Lower lobe of right lung (tissue), 2 donors: ENCODE measurements at regions not wholly inside any gene's neighbourhood (a gene's known extent, or its start where the extent isn't known, plus 50 kb on each side); places are given as distances from the start of the nearest gene placed in this dataset.

ENCODE experiments used
- ATAC-seq, 2 donors: fragments of 200-7000 bp; cut with Tn5 transposase; one replicate each; pipeline ENCODE4 v1.9.1; 2020 to 2022; ENCODE audit warnings: mild to moderate bottlenecking in 2 of 2, moderate library complexity in 2 of 2
- DNase-seq: peaks from one replicate; pipeline ENCODE4 v3.0.0-alpha.2; 2020
- H3K27ac ChIP-seq: fragments of 200-600 bp; one replicate; pipeline ENCODE4 v1.8.0; 2022
- H3K27me3 ChIP-seq: fragments of 200-600 bp; one replicate; pipeline ENCODE4 v1.8.0; 2022; ENCODE audit warnings: low read depth
- H3K36me3 ChIP-seq: fragments of 200-600 bp; one replicate; pipeline ENCODE4 v1.8.0; 2022; ENCODE audit warnings: mild to moderate bottlenecking
- H3K4me1 ChIP-seq: fragments of 200-600 bp; one replicate; pipeline ENCODE4 v1.8.0; 2022
- H3K4me3 ChIP-seq: fragments of 200-600 bp; one replicate; pipeline ENCODE4 v1.8.0; 2022; ENCODE audit warnings: mild to moderate bottlenecking
- H3K9me3 ChIP-seq: fragments of 200-600 bp; one replicate; pipeline ENCODE4 v1.8.0; 2022
- CTCF ChIP-seq: fragments of 200-600 bp; IDR thresholded peaks from one replicate; pipeline ENCODE4 v1.8.0; 2022; ENCODE audit warnings: antibody characterized with exemption, mild to moderate bottlenecking
- intact Hi-C: fragments of 100-400 bp; cut with DNase I; formaldehyde crosslinking; loops from one replicate; pipeline ENCODE4 v1.11.0; 2022
- donor health status: DM: no; HTN: yes; CAD: no; lungs with severe emphysema.

- no peaks in the 10 kb centered on the region for H3K9me3 ChIP-seq
- no peak overlapping the region for H3K4me3 ChIP-seq
- H3K36me3 ChIP-seq = no peaks in the 10 kb centered on the region
- ATAC-seq (no peak), DNase-seq (no peak)
- no peaks in the 10 kb centered on the region for H3K4me1 ChIP-seq
- H3K27ac ChIP-seq = no peak overlapping the region
- no peaks in the 10 kb centered on the region for H3K27me3 ChIP-seq
- intact Hi-C loops = no loop called here
- TF ChIP-seq CTCF = no peak
Measured at GRCh38 chr13:31528758-31529157, 210.6 kb upstream of the RXFP2 start.

GRCh38 chr13:31530922-31531321 is 208.4 kb upstream of the RXFP2 start:
- intact Hi-C loops = no loop called here
- no peak overlapping the region for H3K27ac ChIP-seq
- no peaks in the 10 kb centered on the region for H3K4me1 ChIP-seq
- no peak overlapping the region for H3K4me3 ChIP-seq
- TF ChIP-seq CTCF = no peak
- no peaks in the 10 kb centered on the region for H3K27me3 ChIP-seq
- H3K36me3 ChIP-seq = no peaks in the 10 kb centered on the region
- DNase-seq = no peak
- ATAC-seq = no peak
- H3K9me3 ChIP-seq = no peaks in the 10 kb centered on the region

- Histone ChIP-seq H3K27me3 (no peaks in the 10 kb centered on the region), H3K4me3 (no peak overlapping the region), H3K4me1 (no peaks in the 10 kb centered on the region), H3K36me3 (no peaks in the 10 kb centered on the region), H3K9me3 (no peaks in the 10 kb centered on the region), H3K27ac (no peak overlapping the region)
- ATAC-seq = no peak
- intact Hi-C loops = no loop called here
- no peak for DNase-seq
- no peak for TF ChIP-seq CTCF
Measured at GRCh38 chr13:31537052-31537451, 202.3 kb upstream of the RXFP2 start.

GRCh38 chr13:31538067-31539042 is 201.0 kb upstream of the RXFP2 start:
- H3K4me3 ChIP-seq = no peak overlapping the region
- DNase-seq (no peak), ATAC-seq (peak in 1 of 2 donors; percentile 37)
- no peaks in the 10 kb centered on the region for H3K27me3 ChIP-seq
- intact Hi-C loops = no loop called here
- H3K4me1 ChIP-seq = no peaks in the 10 kb centered on the region
- peak; percentile 45 for TF ChIP-seq CTCF
- no peaks in the 10 kb centered on the region for H3K9me3 ChIP-seq
- H3K36me3 ChIP-seq = no peaks in the 10 kb centered on the region
- no peak overlapping the region for H3K27ac ChIP-seq

GRCh38 chr13:31540281-31540680 is 199.0 kb upstream of the RXFP2 start:
- TF ChIP-seq CTCF = no peak
- H3K27me3 ChIP-seq = no peaks in the 10 kb centered on the region
- H3K4me1 ChIP-seq = no peaks in the 10 kb centered on the region
- H3K9me3 ChIP-seq = no peaks in the 10 kb centered on the region
- no peak overlapping the region for H3K4me3 ChIP-seq
- intact Hi-C loops = no loop called here
- no peaks in the 10 kb centered on the region for H3K36me3 ChIP-seq
- H3K27ac ChIP-seq = no peak overlapping the region
- no peak for ATAC-seq
- no peak for DNase-seq
